Endothelial cell of umbilical vein (primary cell): ENCODE measurements at regions not wholly inside any gene's neighbourhood (a gene's known extent, or its start where the extent isn't known, plus 50 kb on each side); places are given as distances from the start of the nearest gene placed in this dataset.

Source experiments
- BruUV-seq: library from RNA; stranded (reverse); fragments of 400-500 nt; replicated peaks from 2 replicates; lab custom pipeline; 2021; lab: Mats Ljungman, UMichigan
- CTCF ChIA-PET: fragments of 300-600, 350-600 bp; sonication (Branson Sonifier 250); formaldehyde crosslinking; loops from one replicate; lab custom pipeline; 2021; ENCODE audit warnings: antibody characterized with exemption, inconsistent platforms; lab: Charles Lee
- POLR2A ChIA-PET: fragments of 300-600, 350-600 bp; sonication (Branson Sonifier 250); formaldehyde crosslinking; loops from one replicate; lab custom pipeline; 2021; ENCODE audit warnings: antibody characterized with exemption, inconsistent platforms; lab: Charles Lee
- DNase-seq: peaks from one replicate; pipeline ENCODE4 v3.0.0-alpha.2; 2011; ENCODE audit warnings: low read depth, low spot score
- FAIRE-seq: peaks from 2 replicates; lab custom pipeline; 2011; peaks lifted over from hg19 to GRCh38; lab: Jason Lieb, UNC
- H2AFZ ChIP-seq: 2 replicates; pipeline ENCODE4 v1.6.0; 2012; ENCODE audit warnings: low read depth, low read length, control low read depth, inconsistent platforms
- H3K27ac ChIP-seq: 2 replicates; pipeline ENCODE4 v1.5.1; 2011; ENCODE audit warnings: low read depth, mild to moderate bottlenecking, control low read depth, low read length, moderate library complexity; ENCODE audit not compliant: insufficient read depth
- H3K27me3 ChIP-seq, 2 experiments: 2 replicates each; pipeline versions ENCODE4 v1.6.0 to v1.6.1; 2011; ENCODE audit warnings: low read length in 2 of 2, mixed read lengths in 1 of 2; ENCODE audit not compliant: control insufficient read depth in 2 of 2, insufficient read depth in 2 of 2
- H3K36me3 ChIP-seq, 2 experiments: 2 replicates in 1 of 2; 3 replicates in 1 of 2; pipeline ENCODE4 v1.5.1; 2011; ENCODE audit warnings: low read length in 2 of 2, mild to moderate bottlenecking in 1 of 2, moderate library complexity in 1 of 2; ENCODE audit not compliant: control insufficient read depth in 2 of 2, insufficient read depth in 2 of 2; ENCODE audit errors: extremely low read depth in 1 of 2
- H3K4me1 ChIP-seq: 3 replicates; pipeline ENCODE4 v1.5.1; 2011; ENCODE audit warnings: mild to moderate bottlenecking, low read length; ENCODE audit not compliant: control insufficient read depth, insufficient read depth; ENCODE audit errors: extremely low read depth
- H3K4me2 ChIP-seq: 2 replicates; pipeline ENCODE4 v1.6.1; 2011; ENCODE audit warnings: low read length, control low read depth, mixed read lengths; ENCODE audit not compliant: insufficient read depth
- H3K4me3 ChIP-seq, 3 experiments: fragments of 200-600 bp in 1 of 3; sonication (generic), shearing (Covaris generic) in 1 of 3; replicated peaks in 1 of 3; 2 replicates each; pipeline ENCODE4 v1.5.1; 2011 to 2016; ENCODE audit warnings: control low read depth in 3 of 3, low read length in 3 of 3, mild to moderate bottlenecking in 2 of 3, inconsistent platforms in 1 of 3, low read depth in 1 of 3, moderate library complexity in 1 of 3; ENCODE audit not compliant: insufficient read depth in 1 of 3
- H3K79me2 ChIP-seq: 2 replicates; pipeline ENCODE4 v1.6.0; 2012; ENCODE audit warnings: low read length, inconsistent platforms; ENCODE audit not compliant: control insufficient read depth, insufficient read depth
- H3K9ac ChIP-seq: replicated peaks from 2 replicates; pipeline ENCODE3; 2011; ENCODE audit warnings: low read length, control low read depth; ENCODE audit not compliant: insufficient read depth; ENCODE audit errors: extremely low read depth
- H3K9me1 ChIP-seq: replicated peaks from 3 replicates; pipeline ENCODE4 v1.6.0; 2011; ENCODE audit warnings: mild to moderate bottlenecking, low read length; ENCODE audit not compliant: control insufficient read depth, insufficient read depth; ENCODE audit errors: extremely low read depth
- H3K9me3 ChIP-seq: replicated peaks from 2 replicates; pipeline ENCODE4 v1.5.1; 2012; ENCODE audit warnings: low read length, inconsistent platforms; ENCODE audit not compliant: control insufficient read depth, insufficient read depth
- H4K20me1 ChIP-seq: replicated peaks from 2 replicates; pipeline ENCODE3; 2011; ENCODE audit warnings: mild to moderate bottlenecking, low read length; ENCODE audit not compliant: control insufficient read depth, insufficient read depth; ENCODE audit errors: extremely low read depth
- EZH2 ChIP-seq: IDR thresholded peaks from 2 replicates; pipeline ENCODE4 v1.6.1; 2012; ENCODE audit warnings: borderline replicate concordance, low read depth, mild to moderate bottlenecking, moderate library complexity, low read length, inconsistent platforms; ENCODE audit not compliant: severe bottlenecking
- FOS ChIP-seq: IDR thresholded peaks from 2 replicates; pipeline ENCODE4 v1.6.1; 2011; ENCODE audit warnings: mild to moderate bottlenecking, low read length, moderate library complexity, borderline replicate concordance; ENCODE audit not compliant: insufficient read depth
- GATA2 ChIP-seq: IDR thresholded peaks from 2 replicates; pipeline ENCODE4 v1.7.0; 2011; ENCODE audit warnings: low read depth, mild to moderate bottlenecking, moderate library complexity, mixed read lengths, low read length; ENCODE audit not compliant: insufficient read length, insufficient read depth
- JUN ChIP-seq: IDR thresholded peaks from 2 replicates; pipeline ENCODE4 v1.6.1; 2011; ENCODE audit warnings: borderline replicate concordance, low read depth; ENCODE audit not compliant: insufficient read length, insufficient read depth
- MYC ChIP-seq: IDR thresholded peaks from one replicate; pipeline ENCODE4 v1.6.1; 2011; ENCODE audit warnings: mild to moderate bottlenecking, low read depth, low read length
- POLR2A ChIP-seq: IDR thresholded peaks from 2 replicates; pipeline ENCODE4 v1.6.1; 2012; ENCODE audit warnings: low read depth, mild to moderate bottlenecking, control low read depth, low read length
- POLR2AphosphoS5 ChIP-seq: IDR thresholded peaks from 2 replicates; pipeline ENCODE4 v1.6.1; 2012; ENCODE audit warnings: low read depth, mild to moderate bottlenecking, control low read depth, low read length, moderate library complexity; ENCODE audit not compliant: insufficient read depth
- dilution Hi-C: fragments of 300-500 bp; cut with MboI; formaldehyde crosslinking; loops from one replicate; pipeline ENCODE4 v1.15.0; 2019; ENCODE audit warnings: low sequenced_read_pairs; ENCODE audit not compliant: extremely low pct_ligation_motif_present
- intact Hi-C: fragments of 100-400 bp; cut with micrococcal nuclease; formaldehyde crosslinking; loops from one replicate; pipeline ENCODE4 v1.10.0; 2022
- TF ChIP-seq, protein P1 (sequence below), 2 donors: IDR thresholded peaks; 1 replicate in 1 of 2; 2 replicates in 1 of 2; pipeline ENCODE4 v1.5.1; 2011; ENCODE audit warnings: low read length in 2 of 2, mild to moderate bottlenecking in 2 of 2, moderate library complexity in 2 of 2, control low read depth in 1 of 2, inconsistent platforms in 1 of 2, low read depth in 1 of 2; ENCODE audit not compliant: insufficient read depth in 1 of 2; ENCODE audit errors: extremely low read depth in 1 of 2
- TF ChIP-seq, protein P2 (sequence below): IDR thresholded peaks from 2 replicates; pipeline ENCODE4 v1.6.1; 2011; ENCODE audit not compliant: insufficient read depth, insufficient read length

DNA sequence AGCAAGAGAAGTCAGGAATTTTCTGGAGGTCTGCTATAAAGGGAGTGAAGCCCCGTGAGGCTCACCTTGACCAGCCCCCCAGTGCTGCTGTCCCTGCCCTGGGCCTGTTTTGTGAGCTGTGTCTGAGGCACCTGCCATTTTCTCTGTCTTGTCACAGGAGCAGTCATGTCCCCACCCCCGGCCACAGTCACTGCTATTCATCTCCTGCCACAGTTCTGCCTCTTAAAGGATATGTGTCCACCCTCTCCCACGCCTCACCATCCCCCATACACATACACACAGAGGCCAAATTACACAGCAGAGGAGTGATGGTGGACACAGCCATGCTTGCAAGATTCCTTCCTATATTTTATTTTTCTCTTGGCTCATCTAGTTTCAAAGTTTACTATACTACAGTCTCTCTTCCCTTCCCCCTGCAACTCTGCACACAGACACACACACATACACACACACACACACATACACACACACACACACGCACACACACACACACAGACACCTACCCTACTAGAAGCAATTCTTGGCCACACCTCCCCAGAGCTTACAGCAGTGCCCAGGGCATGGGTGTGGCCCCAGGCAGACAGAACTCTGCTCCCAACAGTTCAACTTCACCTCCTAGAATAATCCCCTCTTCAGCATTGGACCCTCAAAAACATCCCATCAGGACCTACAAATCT is 68.7 kb upstream of the TAB2 start:
- Histone ChIP-seq H3K79me2 (no peaks in the 10 kb centered on the region), H3K9me3 (no peaks in the 10 kb centered on the region), H3K9me1 (no peaks in the 10 kb centered on the region), H4K20me1 (no peaks in the 10 kb centered on the region), H3K9ac (no peak overlapping the region), H3K27ac (no peak overlapping the region), H2AFZ (no peak overlapping the region), H3K27me3 (no peaks in the 10 kb centered on the region), H3K4me3 (no peak overlapping the region), H3K36me3 (no peaks in the 10 kb centered on the region), H3K4me1 (no peaks in the 10 kb centered on the region), H3K4me2 (no peak overlapping the region)
- dilution Hi-C loops (no loop called here), intact Hi-C loops (no loop called here)
- no peak for DNase-seq
- TF ChIP-seq JUN (no peak), MYC (no peak), POLR2AphosphoS5 (no peak), FOS (no peak), POLR2A (no peak), EZH2 (no peak), GATA2 (no peak)
- TF ChIP-seq, protein P1, sequence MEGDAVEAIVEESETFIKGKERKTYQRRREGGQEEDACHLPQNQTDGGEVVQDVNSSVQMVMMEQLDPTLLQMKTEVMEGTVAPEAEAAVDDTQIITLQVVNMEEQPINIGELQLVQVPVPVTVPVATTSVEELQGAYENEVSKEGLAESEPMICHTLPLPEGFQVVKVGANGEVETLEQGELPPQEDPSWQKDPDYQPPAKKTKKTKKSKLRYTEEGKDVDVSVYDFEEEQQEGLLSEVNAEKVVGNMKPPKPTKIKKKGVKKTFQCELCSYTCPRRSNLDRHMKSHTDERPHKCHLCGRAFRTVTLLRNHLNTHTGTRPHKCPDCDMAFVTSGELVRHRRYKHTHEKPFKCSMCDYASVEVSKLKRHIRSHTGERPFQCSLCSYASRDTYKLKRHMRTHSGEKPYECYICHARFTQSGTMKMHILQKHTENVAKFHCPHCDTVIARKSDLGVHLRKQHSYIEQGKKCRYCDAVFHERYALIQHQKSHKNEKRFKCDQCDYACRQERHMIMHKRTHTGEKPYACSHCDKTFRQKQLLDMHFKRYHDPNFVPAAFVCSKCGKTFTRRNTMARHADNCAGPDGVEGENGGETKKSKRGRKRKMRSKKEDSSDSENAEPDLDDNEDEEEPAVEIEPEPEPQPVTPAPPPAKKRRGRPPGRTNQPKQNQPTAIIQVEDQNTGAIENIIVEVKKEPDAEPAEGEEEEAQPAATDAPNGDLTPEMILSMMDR (IDR thresholded peaks at IDR 0.05; ENCODE audit: extremely low read depth in 1 of 2, insufficient read depth in 1 of 2, low read depth in 1 of 2, low read length in 2 of 2) = no peak
- TF ChIP-seq, protein P2, sequence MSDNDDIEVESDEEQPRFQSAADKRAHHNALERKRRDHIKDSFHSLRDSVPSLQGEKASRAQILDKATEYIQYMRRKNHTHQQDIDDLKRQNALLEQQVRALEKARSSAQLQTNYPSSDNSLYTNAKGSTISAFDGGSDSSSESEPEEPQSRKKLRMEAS = no peak
- ChIA-PET POLR2A (no interaction called here), CTCF (no interaction called here)
- no TSS peak for BruUV-seq
- no peak for FAIRE-seq
